ENCODE measurements at regions not wholly inside any gene's neighbourhood (a gene's known extent, or its start where the extent isn't known, plus 50 kb on each side); places are given as distances from the start of the nearest gene placed in this dataset.

DNA sequence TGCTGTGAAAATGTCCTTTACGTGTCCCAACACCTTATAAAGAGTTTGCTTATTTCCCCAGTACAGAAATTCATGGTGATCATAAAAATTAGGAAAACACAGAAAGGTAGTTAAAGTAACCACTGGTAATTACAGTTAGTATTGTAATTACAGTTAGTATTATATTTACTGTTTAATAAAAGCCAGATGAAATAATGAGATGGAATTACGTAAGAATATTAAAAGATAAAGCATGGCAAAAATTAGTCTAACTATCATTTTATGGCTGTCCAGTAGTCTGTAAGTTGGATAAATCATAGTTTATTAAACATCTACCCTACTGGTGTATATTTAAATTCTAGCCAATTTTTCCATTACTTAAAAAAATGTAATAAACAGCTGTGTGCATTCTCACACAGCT, 638.8 kb downstream of the ACTR3B start:
- no peak for TF ChIP-seq POLR2A (IDR thresholded peaks at IDR 0.05)
- TF ChIP-seq, protein P1, sequence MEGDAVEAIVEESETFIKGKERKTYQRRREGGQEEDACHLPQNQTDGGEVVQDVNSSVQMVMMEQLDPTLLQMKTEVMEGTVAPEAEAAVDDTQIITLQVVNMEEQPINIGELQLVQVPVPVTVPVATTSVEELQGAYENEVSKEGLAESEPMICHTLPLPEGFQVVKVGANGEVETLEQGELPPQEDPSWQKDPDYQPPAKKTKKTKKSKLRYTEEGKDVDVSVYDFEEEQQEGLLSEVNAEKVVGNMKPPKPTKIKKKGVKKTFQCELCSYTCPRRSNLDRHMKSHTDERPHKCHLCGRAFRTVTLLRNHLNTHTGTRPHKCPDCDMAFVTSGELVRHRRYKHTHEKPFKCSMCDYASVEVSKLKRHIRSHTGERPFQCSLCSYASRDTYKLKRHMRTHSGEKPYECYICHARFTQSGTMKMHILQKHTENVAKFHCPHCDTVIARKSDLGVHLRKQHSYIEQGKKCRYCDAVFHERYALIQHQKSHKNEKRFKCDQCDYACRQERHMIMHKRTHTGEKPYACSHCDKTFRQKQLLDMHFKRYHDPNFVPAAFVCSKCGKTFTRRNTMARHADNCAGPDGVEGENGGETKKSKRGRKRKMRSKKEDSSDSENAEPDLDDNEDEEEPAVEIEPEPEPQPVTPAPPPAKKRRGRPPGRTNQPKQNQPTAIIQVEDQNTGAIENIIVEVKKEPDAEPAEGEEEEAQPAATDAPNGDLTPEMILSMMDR (IDR thresholded peaks at IDR 0.05), result no peak
- H3K36me3 ChIP-seq, result no peaks in the 10 kb centered on the region
- H3K4me1 ChIP-seq, result no peaks in the 10 kb centered on the region
- no peak overlapping the region for H3K4me3 ChIP-seq
- no peak for DNase-seq
- H3K27me3 ChIP-seq, result no peaks in the 10 kb centered on the region
- H3K9me3 ChIP-seq, result no peaks in the 10 kb centered on the region
- H3K27ac ChIP-seq, result no peak overlapping the region
- intact Hi-C loops (cut with DNase I; ENCODE audit: low total_unique reads), result no loop called here

DNA sequence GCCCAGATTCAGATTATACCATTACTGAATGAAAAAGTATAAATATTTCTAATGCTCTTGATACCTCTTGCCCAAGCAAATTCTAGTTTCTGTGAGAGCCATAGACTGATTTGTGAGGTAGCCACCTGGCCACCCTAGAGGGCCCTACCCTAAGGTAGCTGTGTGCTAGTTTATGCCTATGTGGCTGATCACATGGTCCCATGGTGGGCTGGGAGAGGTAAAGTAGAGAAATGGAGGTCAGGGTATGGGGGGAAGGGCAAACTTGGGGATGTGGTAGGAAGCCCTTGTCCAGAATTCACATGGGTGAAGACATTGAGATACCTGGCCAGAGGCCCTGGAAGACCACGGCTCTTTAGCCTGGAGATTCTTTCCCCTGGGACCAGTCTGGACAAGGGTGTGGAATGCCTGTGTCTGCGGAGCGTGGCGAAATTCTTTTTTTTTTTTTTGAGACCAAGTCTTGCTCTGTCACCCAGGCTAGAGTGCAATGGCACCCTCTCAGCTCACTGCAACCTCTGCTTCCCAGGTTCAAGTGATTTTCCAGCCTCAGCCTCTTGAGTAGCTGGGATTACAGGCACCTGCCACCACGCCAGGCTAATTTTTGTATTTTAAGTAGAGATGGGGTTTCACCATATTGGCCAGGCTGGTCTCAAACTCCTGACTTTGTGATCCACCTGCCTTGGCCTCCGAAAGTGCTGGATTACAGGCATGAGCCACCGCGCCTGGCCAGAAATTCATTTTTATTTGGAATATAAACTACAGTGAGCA, 639.4 kb downstream of the ACTR3B start:
- intact Hi-C loops (cut with DNase I; ENCODE audit: low total_unique reads), result no loop called here
- DNase-seq, result no peak
- H3K36me3 ChIP-seq, result no peaks in the 10 kb centered on the region
- no peaks in the 10 kb centered on the region for H3K9me3 ChIP-seq
- H3K4me3 ChIP-seq, result no peak overlapping the region
- H3K27me3 ChIP-seq, result no peaks in the 10 kb centered on the region
- H3K4me1 ChIP-seq, result no peaks in the 10 kb centered on the region
- H3K27ac ChIP-seq, result no peak overlapping the region
- TF ChIP-seq, protein P1 (IDR thresholded peaks at IDR 0.05), result no peak
- no peak for TF ChIP-seq POLR2A (IDR thresholded peaks at IDR 0.05)

DNA sequence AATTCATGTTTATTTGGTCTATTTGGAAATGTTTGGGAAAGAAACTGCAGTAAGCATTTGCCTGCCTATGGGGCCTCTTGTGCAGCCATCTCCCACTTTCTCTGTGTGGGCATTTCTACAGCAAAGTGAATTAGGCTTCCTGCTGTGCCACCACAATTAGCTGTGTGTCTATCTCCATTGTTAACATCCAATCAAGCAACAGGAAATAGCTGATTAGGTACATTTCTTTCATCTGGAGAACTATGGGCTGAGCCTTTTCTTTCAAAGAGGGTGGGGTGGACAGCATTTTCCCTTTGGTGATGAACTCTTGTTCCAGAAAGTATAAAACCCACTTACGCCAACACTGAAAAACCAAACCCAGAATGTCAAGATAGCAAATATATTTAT, 640.0 kb downstream of the ACTR3B start:
- no peaks in the 10 kb centered on the region for H3K4me1 ChIP-seq
- no peak for TF ChIP-seq POLR2A (IDR thresholded peaks at IDR 0.05)
- TF ChIP-seq, protein P1 (IDR thresholded peaks at IDR 0.05), result no peak
- no peaks in the 10 kb centered on the region for H3K27me3 ChIP-seq
- no peak overlapping the region for H3K27ac ChIP-seq
- no peaks in the 10 kb centered on the region for H3K36me3 ChIP-seq
- no peaks in the 10 kb centered on the region for H3K9me3 ChIP-seq
- no peak for DNase-seq
- no peak overlapping the region for H3K4me3 ChIP-seq
- intact Hi-C loops (cut with DNase I; ENCODE audit: low total_unique reads), result no loop called here

DNA sequence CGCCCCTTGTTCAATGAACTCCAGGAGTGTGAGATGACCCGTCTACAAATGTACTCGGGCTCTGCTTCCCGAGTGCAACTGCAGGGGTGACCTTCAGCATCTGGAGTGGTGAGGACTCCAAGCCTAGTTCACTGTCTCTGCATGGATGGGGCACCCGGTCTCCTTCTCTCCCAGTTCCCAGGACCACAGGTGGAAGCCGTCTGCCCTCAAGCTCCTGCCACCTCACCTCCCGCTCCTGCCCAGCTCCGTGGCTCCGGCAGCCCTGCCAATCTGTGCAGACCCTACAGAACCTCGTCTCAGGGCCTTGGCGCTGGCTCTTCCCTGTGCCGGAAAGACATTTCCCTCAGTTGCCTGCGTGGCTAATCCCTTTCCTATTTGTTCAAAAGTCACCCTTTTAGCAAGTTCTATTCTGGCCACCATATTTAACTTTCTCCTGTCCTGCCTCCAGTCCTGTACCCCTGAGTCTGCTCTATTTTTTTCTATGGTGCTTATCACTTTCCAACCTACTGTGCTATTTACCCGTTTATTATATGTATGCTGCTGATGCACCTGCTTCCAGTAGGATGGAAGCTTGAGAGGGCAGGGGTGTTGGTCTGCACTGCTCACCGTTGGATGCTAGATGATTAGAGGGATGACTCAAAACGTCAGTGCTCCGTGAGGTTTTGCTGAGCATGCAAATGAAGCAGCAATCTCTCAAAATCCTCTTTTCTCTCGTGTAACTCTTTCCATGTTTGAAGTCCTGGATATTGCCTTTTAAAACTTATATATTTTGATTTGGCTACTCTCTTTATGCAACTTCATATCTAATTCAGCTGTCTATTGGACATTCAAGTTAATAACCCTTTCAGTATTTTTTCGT, 641.4 kb downstream of the ACTR3B start:
- TF ChIP-seq, protein P1 (IDR thresholded peaks at IDR 0.05), result no peak
- TF ChIP-seq POLR2A (IDR thresholded peaks at IDR 0.05), result no peak
- Histone ChIP-seq H3K9me3 (no peaks in the 10 kb centered on the region), H3K4me3 (no peak overlapping the region), H3K36me3 (no peaks in the 10 kb centered on the region), H3K27ac (no peak overlapping the region), H3K4me1 (no peaks in the 10 kb centered on the region), H3K27me3 (no peaks in the 10 kb centered on the region)
- DNase-seq, result no peak
- intact Hi-C loops (cut with DNase I; ENCODE audit: low total_unique reads), result no loop called here
